ENCODE measurements at regions not wholly inside any gene's neighbourhood (a gene's known extent, or its start where the extent isn't known, plus 50 kb on each side); places are given as distances from the start of the nearest gene placed in this dataset.

DNA sequence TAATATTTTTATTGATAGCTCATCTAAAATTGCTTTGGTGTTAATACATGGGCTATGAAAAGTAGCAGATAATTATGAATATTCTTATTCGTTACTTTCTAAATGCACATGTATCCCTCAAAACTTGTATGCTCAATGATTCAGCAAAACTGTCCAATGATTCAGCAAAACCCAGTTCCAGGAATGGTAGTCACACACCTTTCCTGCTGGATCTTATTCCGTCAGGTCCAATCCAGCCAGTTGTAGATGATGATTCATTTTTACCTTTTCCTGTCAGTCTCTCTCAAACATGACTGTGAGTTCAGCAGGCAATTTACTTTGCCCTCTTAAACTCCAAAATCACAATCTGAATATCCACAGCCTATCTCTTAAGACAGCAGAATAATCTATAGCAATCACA is 1082.6 kb downstream of the EFNB2 start:
- Histone ChIP-seq H3K4me3 (no peak overlapping the region), H3K9me3 (replicated peaks) (no peaks in the 10 kb centered on the region), H3K27me3 (ENCODE audit: low read depth) (no peaks in the 10 kb centered on the region), H3K36me3 (no peaks in the 10 kb centered on the region), H3K4me1 (no peaks in the 10 kb centered on the region), H3K27ac (replicated peaks) (no peak overlapping the region)
- no peak for DNase-seq
- TF ChIP-seq, protein P1, sequence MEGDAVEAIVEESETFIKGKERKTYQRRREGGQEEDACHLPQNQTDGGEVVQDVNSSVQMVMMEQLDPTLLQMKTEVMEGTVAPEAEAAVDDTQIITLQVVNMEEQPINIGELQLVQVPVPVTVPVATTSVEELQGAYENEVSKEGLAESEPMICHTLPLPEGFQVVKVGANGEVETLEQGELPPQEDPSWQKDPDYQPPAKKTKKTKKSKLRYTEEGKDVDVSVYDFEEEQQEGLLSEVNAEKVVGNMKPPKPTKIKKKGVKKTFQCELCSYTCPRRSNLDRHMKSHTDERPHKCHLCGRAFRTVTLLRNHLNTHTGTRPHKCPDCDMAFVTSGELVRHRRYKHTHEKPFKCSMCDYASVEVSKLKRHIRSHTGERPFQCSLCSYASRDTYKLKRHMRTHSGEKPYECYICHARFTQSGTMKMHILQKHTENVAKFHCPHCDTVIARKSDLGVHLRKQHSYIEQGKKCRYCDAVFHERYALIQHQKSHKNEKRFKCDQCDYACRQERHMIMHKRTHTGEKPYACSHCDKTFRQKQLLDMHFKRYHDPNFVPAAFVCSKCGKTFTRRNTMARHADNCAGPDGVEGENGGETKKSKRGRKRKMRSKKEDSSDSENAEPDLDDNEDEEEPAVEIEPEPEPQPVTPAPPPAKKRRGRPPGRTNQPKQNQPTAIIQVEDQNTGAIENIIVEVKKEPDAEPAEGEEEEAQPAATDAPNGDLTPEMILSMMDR (IDR thresholded peaks at IDR 0.05; ENCODE audit: borderline replicate concordance) = no peak
- intact Hi-C loops (cut with micrococcal nuclease) = no loop called here

DNA sequence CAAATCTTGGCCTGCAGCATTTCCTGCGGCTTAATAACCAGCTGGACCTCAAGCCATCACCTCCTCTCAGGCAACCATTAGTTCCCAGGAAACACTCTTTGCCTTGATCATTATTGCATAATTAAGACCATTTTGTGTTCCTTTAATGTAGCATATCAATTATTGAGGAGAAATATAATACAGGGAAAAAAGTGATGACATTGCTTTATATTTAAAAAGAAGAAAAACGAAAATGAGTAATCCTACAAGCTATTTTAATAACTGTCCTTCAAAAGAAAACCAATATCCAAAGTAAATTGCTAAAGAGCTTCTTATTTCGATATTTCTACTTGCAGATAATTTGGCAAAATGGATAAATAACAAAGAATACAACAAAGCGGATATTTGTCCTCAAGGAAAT is 1084.7 kb downstream of the EFNB2 start:
- DNase-seq = no peak
- intact Hi-C loops (cut with micrococcal nuclease) = no loop called here
- no peak overlapping the region for H3K4me3 ChIP-seq
- no peak overlapping the region for H3K27ac ChIP-seq (replicated peaks)
- H3K4me1 ChIP-seq = no peaks in the 10 kb centered on the region
- TF ChIP-seq, protein P1 (IDR thresholded peaks at IDR 0.05; ENCODE audit: borderline replicate concordance) = no peak
- H3K27me3 ChIP-seq (ENCODE audit: low read depth) = no peaks in the 10 kb centered on the region
- no peaks in the 10 kb centered on the region for H3K9me3 ChIP-seq (replicated peaks)
- H3K36me3 ChIP-seq = no peaks in the 10 kb centered on the region

DNA sequence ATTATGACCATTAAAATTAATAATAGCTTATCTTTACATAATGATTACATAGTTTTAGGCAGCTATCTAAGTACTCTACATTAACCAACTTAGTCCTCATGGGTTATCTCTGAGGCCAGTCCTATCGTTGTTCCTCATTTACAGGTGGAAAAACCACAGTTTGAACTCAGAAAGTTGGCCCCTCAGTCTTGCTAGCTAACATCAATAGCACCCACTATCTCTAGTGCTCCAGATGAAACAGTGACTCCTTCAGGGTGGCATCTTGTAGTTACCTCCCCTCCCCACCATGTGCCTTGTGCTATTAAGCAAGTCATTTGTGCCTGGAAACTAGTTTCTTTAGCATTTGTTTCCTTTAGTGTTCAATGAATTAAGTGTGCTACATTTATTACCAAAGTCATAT is 1086.7 kb downstream of the EFNB2 start:
- no peaks in the 10 kb centered on the region for H3K4me1 ChIP-seq
- no peaks in the 10 kb centered on the region for H3K36me3 ChIP-seq
- H3K9me3 ChIP-seq (replicated peaks) = no peaks in the 10 kb centered on the region
- DNase-seq = no peak
- intact Hi-C loops (cut with micrococcal nuclease) = no loop called here
- TF ChIP-seq, protein P1 (IDR thresholded peaks at IDR 0.05; ENCODE audit: borderline replicate concordance) = no peak
- no peaks in the 10 kb centered on the region for H3K27me3 ChIP-seq (ENCODE audit: low read depth)
- no peak overlapping the region for H3K27ac ChIP-seq (replicated peaks)
- H3K4me3 ChIP-seq = no peak overlapping the region

DNA sequence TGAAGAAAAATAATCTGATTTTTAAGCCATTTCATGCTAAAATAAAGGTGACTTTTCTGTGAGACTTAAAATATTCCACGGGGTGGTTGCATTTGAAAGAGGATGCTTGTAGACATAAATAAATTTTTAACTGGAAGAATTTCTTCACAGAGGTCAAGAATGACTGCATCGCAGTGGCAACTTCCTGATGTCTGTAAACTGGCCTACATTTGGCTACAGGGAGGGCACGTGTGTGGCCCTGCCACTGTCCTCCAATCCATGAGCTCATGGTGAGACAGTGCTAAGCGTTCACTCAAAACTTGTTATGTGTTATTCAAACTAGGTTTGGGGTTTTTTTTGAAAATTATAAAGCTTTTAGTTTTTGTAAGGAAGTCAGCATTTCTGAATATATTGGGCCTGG is 1089.3 kb downstream of the EFNB2 start:
- no peak overlapping the region for H3K4me3 ChIP-seq
- no peak for DNase-seq
- H3K27ac ChIP-seq (replicated peaks) = no peak overlapping the region
- H3K4me1 ChIP-seq = peaks cover 9% of the 10 kb centered on the region
- intact Hi-C loops (cut with micrococcal nuclease) = no loop called here
- no peaks in the 10 kb centered on the region for H3K36me3 ChIP-seq
- no peaks in the 10 kb centered on the region for H3K27me3 ChIP-seq (ENCODE audit: low read depth)
- no peaks in the 10 kb centered on the region for H3K9me3 ChIP-seq (replicated peaks)
- TF ChIP-seq, protein P1 (IDR thresholded peaks at IDR 0.05; ENCODE audit: borderline replicate concordance) = no peak

DNA sequence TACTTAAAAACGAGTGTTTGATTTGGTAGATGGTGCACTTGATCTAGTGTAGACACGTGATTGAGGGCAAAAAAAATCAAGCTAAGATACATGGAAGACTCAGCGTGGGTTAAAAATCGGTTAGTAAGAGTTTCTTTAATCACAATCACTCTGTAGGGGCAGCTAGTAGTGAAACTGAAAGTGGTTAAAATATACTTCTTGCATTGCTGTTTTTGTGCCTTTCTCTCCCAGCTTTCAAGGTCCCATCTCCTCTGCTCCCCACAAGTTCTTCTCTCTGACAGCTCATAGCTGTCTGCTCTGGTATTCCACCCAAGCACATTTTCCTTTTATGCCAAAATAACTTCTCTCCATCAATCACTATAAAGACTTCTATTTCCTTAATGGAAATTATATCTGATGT is 1089.7 kb downstream of the EFNB2 start:
- Histone ChIP-seq H3K4me3 (no peak overlapping the region), H3K36me3 (no peaks in the 10 kb centered on the region), H3K4me1 (peaks cover 9% of the 10 kb centered on the region), H3K27me3 (ENCODE audit: low read depth) (no peaks in the 10 kb centered on the region), H3K27ac (replicated peaks) (no peak overlapping the region), H3K9me3 (replicated peaks) (no peaks in the 10 kb centered on the region)
- intact Hi-C loops (cut with micrococcal nuclease) = no loop called here
- no peak for DNase-seq
- TF ChIP-seq, protein P1 (IDR thresholded peaks at IDR 0.05; ENCODE audit: borderline replicate concordance) = no peak
